CD4-positive, alpha-beta T cell (primary cell): ENCODE measurements at regions not wholly inside any gene's neighbourhood (a gene's known extent, or its start where the extent isn't known, plus 50 kb on each side); places are given as distances from the start of the nearest gene placed in this dataset.

ENCODE experiments used
- ATAC-seq: fragments of 200-7000 bp; cut with Tn5 transposase; one replicate; pipeline ENCODE4 v1.10.0; 2022; ENCODE audit warnings: mild to moderate bottlenecking; ENCODE audit not compliant: poor library complexity
- CTCF ChIA-PET: fragments of 350-600 bp; sonication (Branson Sonifier 250); formaldehyde crosslinking; loops from one replicate; lab custom pipeline; 2021; ENCODE audit warnings: antibody characterized with exemption, inconsistent platforms; lab: Charles Lee
- POLR2A ChIA-PET: fragments of 350-600 bp; sonication (Branson Sonifier 250); formaldehyde crosslinking; loops from one replicate; lab custom pipeline; 2021; ENCODE audit warnings: antibody characterized with exemption, inconsistent platforms; lab: Charles Lee
- DNase-seq, 14 experiments: peaks; one replicate each; pipeline ENCODE4 v3.0.0-alpha.2; 2013 to 2020; ENCODE audit warnings: mixed read lengths in 2 of 14
- H3K27ac ChIP-seq, 2 donors: one replicate each; pipeline versions ENCODE4 v1.5.1 to v1.7.0; 2013; ENCODE audit warnings: low read length in 2 of 2, low read depth in 1 of 2, mild to moderate bottlenecking in 1 of 2
- H3K27me3 ChIP-seq, 2 experiments: 1 replicate in 1 of 2; 2 replicates in 1 of 2; pipeline versions ENCODE4 v1.6.1 to v1.7.0; 2013; ENCODE audit warnings: low read length in 2 of 2, control low read depth in 1 of 2, mild to moderate bottlenecking in 1 of 2, moderate library complexity in 1 of 2; ENCODE audit not compliant: insufficient read depth in 2 of 2, control insufficient read depth in 1 of 2
- H3K36me3 ChIP-seq: one replicate; pipeline ENCODE4 v1.6.1; 2013; ENCODE audit warnings: low read length, control low read depth; ENCODE audit not compliant: insufficient read depth
- H3K4me1 ChIP-seq: one replicate; pipeline ENCODE4 v1.6.1; 2013; ENCODE audit warnings: low read length, control low read depth; ENCODE audit not compliant: insufficient read depth
- H3K4me3 ChIP-seq: one replicate; pipeline ENCODE4 v1.5.1; 2013; ENCODE audit warnings: mild to moderate bottlenecking, low read length, moderate library complexity
- H3K9me3 ChIP-seq, 2 experiments: 1 replicate in 1 of 2; 2 replicates in 1 of 2; pipeline versions ENCODE4 v1.6.1 to v1.7.0; 2013; ENCODE audit warnings: low read length in 2 of 2, mild to moderate bottlenecking in 2 of 2, control low read depth in 1 of 2, moderate library complexity in 1 of 2; ENCODE audit not compliant: control insufficient read depth in 1 of 2, insufficient read depth in 1 of 2
- H3K27ac Mint-ChIP-seq: one replicate; pipeline ENCODE4 v1.8.0; 2020; ENCODE audit warnings: mixed read lengths
- H3K27me3 Mint-ChIP-seq: one replicate; pipeline ENCODE4 v1.8.0; 2021; ENCODE audit warnings: mixed read lengths
- H3K36me3 Mint-ChIP-seq: one replicate; pipeline ENCODE4 v1.8.0; 2021; ENCODE audit warnings: low read depth, mixed read lengths
- H3K4me1 Mint-ChIP-seq: one replicate; pipeline ENCODE4 v1.8.0; 2021; ENCODE audit warnings: low read depth, mixed read lengths
- H3K4me3 Mint-ChIP-seq: one replicate; pipeline ENCODE4 v1.8.0; 2020; ENCODE audit warnings: mild to moderate bottlenecking, mixed read lengths
- H3K9me3 Mint-ChIP-seq: one replicate; pipeline ENCODE4 v1.8.0; 2020; ENCODE audit warnings: mixed read lengths
- CTCF ChIP-seq: fragments of 200-600 bp; IDR thresholded peaks from one replicate; pipeline ENCODE4 v1.8.0; 2022; ENCODE audit warnings: antibody characterized with exemption, mild to moderate bottlenecking
- intact Hi-C, 2 experiments: fragments of 100-400 bp; cut with DNase I in 1 of 2; cut with micrococcal nuclease in 1 of 2; formaldehyde crosslinking; loops; one replicate each; pipeline versions ENCODE4 v1.15.1 to v1.9.0; 2023 to 2025; cut with DNase I, micrococcal nuclease

GRCh38 chr9:105975886-105976645 is 281.7 kb downstream of the TMEM38B start:
- Histone ChIP-seq H3K27me3 (no peaks in the 10 kb centered on the region), H3K9me3 (no peaks in the 10 kb centered on the region), H3K27ac (no peak overlapping the region), H3K4me3 (no peak overlapping the region), H3K36me3 (no peaks in the 10 kb centered on the region), H3K4me1 (no peaks in the 10 kb centered on the region)
- no peaks in the 10 kb centered on the region for H3K4me1 Mint-ChIP-seq
- no peak overlapping the region for H3K27ac Mint-ChIP-seq
- no peak overlapping the region for H3K4me3 Mint-ChIP-seq
- no peak for ATAC-seq
- DNase-seq: no peak
- no peaks in the 10 kb centered on the region for H3K27me3 Mint-ChIP-seq
- no peaks in the 10 kb centered on the region for H3K9me3 Mint-ChIP-seq
- no peak for TF ChIP-seq CTCF
- intact Hi-C loops: no loop called here
- POLR2A ChIA-PET: no interaction called here
- CTCF ChIA-PET: no interaction called here
- H3K36me3 Mint-ChIP-seq: no peaks in the 10 kb centered on the region

GRCh38 chr9:105978336-105978735 is 284.0 kb downstream of the TMEM38B start:
- no peaks in the 10 kb centered on the region for H3K27me3 ChIP-seq
- no peaks in the 10 kb centered on the region for H3K27me3 Mint-ChIP-seq
- no peak for ATAC-seq
- H3K4me3 Mint-ChIP-seq: no peak overlapping the region
- H3K4me1 ChIP-seq: no peaks in the 10 kb centered on the region
- H3K36me3 ChIP-seq: no peaks in the 10 kb centered on the region
- H3K4me1 Mint-ChIP-seq: no peaks in the 10 kb centered on the region
- H3K4me3 ChIP-seq: no peak overlapping the region
- H3K27ac Mint-ChIP-seq: no peak overlapping the region
- CTCF ChIA-PET: no interaction called here
- no peaks in the 10 kb centered on the region for H3K9me3 Mint-ChIP-seq
- no peak for TF ChIP-seq CTCF
- DNase-seq: no peak
- no peak overlapping the region for H3K27ac ChIP-seq
- H3K9me3 ChIP-seq: no peaks in the 10 kb centered on the region
- H3K36me3 Mint-ChIP-seq: no peaks in the 10 kb centered on the region
- POLR2A ChIA-PET: no interaction called here
- intact Hi-C loops: no loop called here

- Histone ChIP-seq H3K4me1 (no peaks in the 10 kb centered on the region), H3K4me3 (no peak overlapping the region), H3K36me3 (no peaks in the 10 kb centered on the region), H3K27me3 (no peaks in the 10 kb centered on the region), H3K9me3 (no peaks in the 10 kb centered on the region), H3K27ac (no peak overlapping the region)
- no peak for ATAC-seq
- Mint-ChIP-seq H3K9me3 (no peaks in the 10 kb centered on the region), H3K4me1 (no peaks in the 10 kb centered on the region), H3K27ac (no peak overlapping the region), H3K36me3 (no peaks in the 10 kb centered on the region), H3K27me3 (no peaks in the 10 kb centered on the region), H3K4me3 (no peak overlapping the region)
- intact Hi-C loops: no loop called here
- DNase-seq: no peak
- POLR2A ChIA-PET: no interaction called here
- CTCF ChIA-PET: no interaction called here
- TF ChIP-seq CTCF: no peak
These were observed 284.5 kb downstream of the TMEM38B start for GRCh38 chr9:105978826-105979225.
